Neutrophil (primary cell): ENCODE measurements at regions not wholly inside any gene's neighbourhood (a gene's known extent, or its start where the extent isn't known, plus 50 kb on each side); places are given as distances from the start of the nearest gene placed in this dataset.

Source experiments
- H3K27ac ChIP-seq: fragments of 200-600 bp; sonication (generic); 2 replicates; pipeline ENCODE4 v1.5.1; 2016; ENCODE audit warnings: mild to moderate bottlenecking, moderate library complexity
- H3K27me3 ChIP-seq: fragments of 200-600 bp; sonication (generic); 2 replicates; pipeline ENCODE4 v1.6.0; 2016; ENCODE audit warnings: mild to moderate bottlenecking
- H3K36me3 ChIP-seq: fragments of 200-600 bp; sonication (generic); 2 replicates; pipeline ENCODE4 v1.5.1; 2017
- H3K4me1 ChIP-seq, 2 experiments: fragments of 200-600 bp in 1 of 2; sonication (generic) in 1 of 2; 1 replicate in 1 of 2; 2 replicates in 1 of 2; pipeline versions ENCODE4 v1.5.1 to v1.6.1; 2013 to 2016; ENCODE audit warnings: low read depth in 1 of 2, low read length in 1 of 2, mild to moderate bottlenecking in 1 of 2, moderate library complexity in 1 of 2; ENCODE audit not compliant: control insufficient read depth in 1 of 2, insufficient read depth in 1 of 2
- H3K4me3 ChIP-seq, 2 experiments: fragments of 200-600 bp in 1 of 2; sonication (generic) in 1 of 2; 1 replicate in 1 of 2; 2 replicates in 1 of 2; pipeline ENCODE4 v1.5.1; 2013 to 2016; ENCODE audit warnings: low read depth in 1 of 2, low read length in 1 of 2, mild to moderate bottlenecking in 1 of 2, moderate library complexity in 1 of 2
- H3K9me3 ChIP-seq: fragments of 200-600 bp; sonication (generic); 2 replicates; pipeline ENCODE4 v1.5.1; 2016
- CTCF ChIP-seq: fragments of 200-600 bp; sonication (generic); IDR thresholded peaks from 2 replicates; pipeline ENCODE4 v1.5.1; 2016; ENCODE audit warnings: antibody characterized with exemption

- TF ChIP-seq CTCF, result no peak
- H3K4me1 ChIP-seq, result peaks cover 12 to 17% of the 10 kb centered on the region in 2 experiments
- no peaks in the 10 kb centered on the region for H3K36me3 ChIP-seq
- peak overlapping the region; percentile 43 to 51 for H3K4me3 ChIP-seq
- H3K9me3 ChIP-seq, result no peaks in the 10 kb centered on the region
- peak overlapping the region; percentile 77 for H3K27ac ChIP-seq
- H3K27me3 ChIP-seq, result no peaks in the 10 kb centered on the region
Measured at GRCh38 chr5:164652276-164652660, 1146.8 kb downstream of the MAT2B start.

GRCh38 chr5:164663198-164663989 is 1158.0 kb downstream of the MAT2B start:
- Histone ChIP-seq H3K27me3 (no peaks in the 10 kb centered on the region), H3K36me3 (no peaks in the 10 kb centered on the region), H3K4me3 (no peak overlapping the region), H3K9me3 (no peaks in the 10 kb centered on the region), H3K27ac (no peak overlapping the region), H3K4me1 (no peaks in the 10 kb centered on the region)
- no peak for TF ChIP-seq CTCF

- TF ChIP-seq CTCF, result no peak
- Histone ChIP-seq H3K36me3 (no peaks in the 10 kb centered on the region), H3K27me3 (no peaks in the 10 kb centered on the region), H3K27ac (no peak overlapping the region), H3K9me3 (no peaks in the 10 kb centered on the region), H3K4me1 (no peaks in the 10 kb centered on the region), H3K4me3 (no peak overlapping the region)
Measured at GRCh38 chr5:164671640-164672039, 1166.2 kb downstream of the MAT2B start.

- Histone ChIP-seq H3K4me3 (no peak overlapping the region), H3K36me3 (no peaks in the 10 kb centered on the region), H3K27ac (no peak overlapping the region), H3K9me3 (no peaks in the 10 kb centered on the region), H3K27me3 (no peaks in the 10 kb centered on the region), H3K4me1 (no peaks in the 10 kb centered on the region)
- TF ChIP-seq CTCF, result no peak
Measured at GRCh38 chr5:164672205-164672604, 1166.8 kb downstream of the MAT2B start.

- no peak for TF ChIP-seq CTCF
- H3K36me3 ChIP-seq, result no peaks in the 10 kb centered on the region
Measured at GRCh38 chr5:164672931-164673694, 1167.7 kb downstream of the MAT2B start.

More at GRCh38 chr5:164672931-164673694, 1167.7 kb downstream of the MAT2B start:
- H3K27me3 ChIP-seq, result no peaks in the 10 kb centered on the region
- no peaks in the 10 kb centered on the region for H3K9me3 ChIP-seq
- H3K4me3 ChIP-seq, result no peak overlapping the region
- no peaks in the 10 kb centered on the region for H3K4me1 ChIP-seq
- no peak overlapping the region for H3K27ac ChIP-seq
